Hepatocyte (in vitro differentiated cells): ENCODE measurements at regions not wholly inside any gene's neighbourhood (a gene's known extent, or its start where the extent isn't known, plus 50 kb on each side); places are given as distances from the start of the nearest gene placed in this dataset.

ENCODE experiments used
- DNase-seq: peaks from one replicate; pipeline ENCODE4 v3.0.0-alpha.2; 2016; ENCODE audit warnings: low spot score
- H2AFZ ChIP-seq: fragments of 200-600 bp; sonication (generic); 2 replicates; pipeline ENCODE4 v1.6.0; 2016; ENCODE audit warnings: antibody characterized with exemption, mild to moderate bottlenecking
- H3K27ac ChIP-seq: fragments of 200-600 bp; sonication (generic); 2 replicates; pipeline ENCODE4 v1.5.1; 2016; ENCODE audit warnings: mild to moderate bottlenecking
- H3K27me3 ChIP-seq: fragments of 200-600 bp; sonication (generic); 2 replicates; pipeline ENCODE4 v1.6.1; 2016
- H3K36me3 ChIP-seq: fragments of 200-600 bp; sonication (generic); replicated peaks from 2 replicates; pipeline ENCODE4 v1.5.1; 2016; ENCODE audit warnings: low read depth; ENCODE audit not compliant: insufficient read depth
- H3K4me1 ChIP-seq: fragments of 200-600 bp; sonication (generic); 2 replicates; pipeline ENCODE4 v1.5.1; 2016; ENCODE audit warnings: mild to moderate bottlenecking, moderate library complexity; ENCODE audit not compliant: insufficient read depth
- H3K4me2 ChIP-seq: fragments of 200-600 bp; sonication (generic); 2 replicates; pipeline ENCODE4 v1.6.0; 2016
- H3K4me3 ChIP-seq: fragments of 200-600 bp; sonication (generic); 2 replicates; pipeline ENCODE4 v1.5.1; 2016; ENCODE audit warnings: mild to moderate bottlenecking
- H3K79me2 ChIP-seq: fragments of 200-600 bp; sonication (generic); 2 replicates; pipeline ENCODE4 v1.6.0; 2017; ENCODE audit warnings: mild to moderate bottlenecking
- H3K9me2 ChIP-seq: fragments of 200-600 bp; sonication (generic); replicated peaks from 2 replicates; pipeline ENCODE4 v1.6.0; 2017; ENCODE audit warnings: mild to moderate bottlenecking; ENCODE audit not compliant: insufficient read depth
- H3K9me3 ChIP-seq: fragments of 200-600 bp; sonication (generic); 2 replicates; pipeline ENCODE4 v1.5.1; 2016; ENCODE audit warnings: low read depth, mild to moderate bottlenecking
- H4K20me1 ChIP-seq: fragments of 200-600 bp; sonication (generic); 2 replicates; pipeline ENCODE4 v1.6.0; 2016; ENCODE audit warnings: mild to moderate bottlenecking; ENCODE audit not compliant: insufficient read depth, poor library complexity, severe bottlenecking
- CTCF ChIP-seq: fragments of 200-600 bp; sonication (generic); IDR thresholded peaks from 2 replicates; pipeline ENCODE4 v1.5.1; 2016; ENCODE audit warnings: antibody characterized with exemption, mild to moderate bottlenecking; ENCODE audit not compliant: poor library complexity
- EZH2 ChIP-seq: fragments of 200-600 bp; sonication (generic); IDR thresholded peaks from 2 replicates; pipeline ENCODE4 v1.6.1; 2016; ENCODE audit warnings: antibody characterized with exemption, mild to moderate bottlenecking, borderline replicate concordance
- EZH2phosphoT487 ChIP-seq: fragments of 200-600 bp; sonication (generic); IDR thresholded peaks from one replicate; pipeline ENCODE4 v1.6.1; 2018; ENCODE audit warnings: antibody characterized with exemption, mild to moderate bottlenecking, low read depth, moderate library complexity; ENCODE audit not compliant: unreplicated experiment, severe bottlenecking
- WGBS: methylation state at CpG from one replicate; pipeline ENCODE4 v1.1.6; 2016; ENCODE audit warnings: low lambda C conversion rate; ENCODE audit errors: missing lambda C conversion rate; 5-methylcytosine and 5-hydroxymethylcytosine counted together

GRCh38 chr7:18200855-18201254, 173.2 kb upstream of the PRPS1L1 start:
- no peaks in the 10 kb centered on the region for H3K9me3 ChIP-seq
- no peaks in the 10 kb centered on the region for H3K9me2 ChIP-seq
- no peaks in the 10 kb centered on the region for H3K79me2 ChIP-seq
- H3K4me1 ChIP-seq: no peaks in the 10 kb centered on the region
- TF ChIP-seq EZH2phosphoT487: no peak
- no peak for TF ChIP-seq EZH2
- no peak for TF ChIP-seq CTCF
- no peak overlapping the region for H2AFZ ChIP-seq
- WGBS: 93% methylated on average over 8 of the region's 8 CpGs
- H3K4me3 ChIP-seq: no peak overlapping the region
- H3K27ac ChIP-seq: no peak overlapping the region
- H3K36me3 ChIP-seq: no peaks in the 10 kb centered on the region
- DNase-seq: no peak
- H3K4me2 ChIP-seq: no peak overlapping the region
- H4K20me1 ChIP-seq: no peaks in the 10 kb centered on the region
- H3K27me3 ChIP-seq: no peaks in the 10 kb centered on the region

- Histone ChIP-seq H3K4me3 (no peak overlapping the region), H2AFZ (no peak overlapping the region), H3K4me1 (no peaks in the 10 kb centered on the region), H3K79me2 (no peaks in the 10 kb centered on the region), H4K20me1 (no peaks in the 10 kb centered on the region), H3K27me3 (no peaks in the 10 kb centered on the region), H3K9me2 (no peaks in the 10 kb centered on the region), H3K4me2 (no peak overlapping the region), H3K27ac (no peak overlapping the region), H3K36me3 (no peaks in the 10 kb centered on the region), H3K9me3 (no peaks in the 10 kb centered on the region)
- TF ChIP-seq CTCF: no peak
- TF ChIP-seq EZH2phosphoT487: no peak
- no peak for TF ChIP-seq EZH2
- no peak for DNase-seq
Observed at GRCh38 chr7:18201350-18201749, 173.7 kb upstream of the PRPS1L1 start.

- Histone ChIP-seq H3K4me1 (no peaks in the 10 kb centered on the region), H2AFZ (no peak overlapping the region), H3K36me3 (no peaks in the 10 kb centered on the region), H3K4me2 (no peak overlapping the region), H3K9me2 (no peaks in the 10 kb centered on the region), H3K4me3 (no peak overlapping the region), H3K79me2 (no peaks in the 10 kb centered on the region), H3K27me3 (no peaks in the 10 kb centered on the region), H4K20me1 (no peaks in the 10 kb centered on the region), H3K9me3 (no peaks in the 10 kb centered on the region), H3K27ac (no peak overlapping the region)
- 95% methylated on average over 3 of the region's 3 CpGs for WGBS
- no peak for TF ChIP-seq EZH2
- TF ChIP-seq EZH2phosphoT487: no peak
- no peak for TF ChIP-seq CTCF
- no peak for DNase-seq
Observed at GRCh38 chr7:18202315-18203045, 174.8 kb upstream of the PRPS1L1 start.

DNA sequence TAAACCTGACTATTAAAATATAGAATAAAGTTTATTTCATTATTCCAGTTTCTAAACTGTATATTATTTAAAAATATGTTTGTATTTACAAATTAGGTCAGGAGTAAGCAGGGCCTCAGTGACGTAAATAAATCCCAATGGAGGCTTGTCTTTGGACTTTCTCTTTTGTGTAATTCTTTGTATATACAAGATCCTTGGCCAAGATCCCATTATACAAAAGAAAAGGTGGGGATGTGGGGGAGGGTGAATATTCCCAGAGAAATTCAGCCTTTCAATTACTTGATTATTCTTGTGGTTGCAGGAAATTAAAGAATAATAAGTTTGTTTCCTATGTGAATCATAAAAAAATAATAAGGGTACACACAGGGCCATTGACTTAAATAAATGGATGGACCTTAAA, 178.7 kb upstream of the PRPS1L1 start:
- 63% methylated on average over 1 of the region's 1 CpG for WGBS
- H2AFZ ChIP-seq: no peak overlapping the region
- H3K27me3 ChIP-seq: no peaks in the 10 kb centered on the region

More for the DNA sequence above, 178.7 kb upstream of the PRPS1L1 start:
- H3K9me2 ChIP-seq: no peaks in the 10 kb centered on the region
- no peaks in the 10 kb centered on the region for H3K4me1 ChIP-seq
- no peaks in the 10 kb centered on the region for H3K79me2 ChIP-seq
- no peak overlapping the region for H3K4me2 ChIP-seq
- H4K20me1 ChIP-seq: no peaks in the 10 kb centered on the region
- H3K9me3 ChIP-seq: no peaks in the 10 kb centered on the region
- H3K27ac ChIP-seq: no peak overlapping the region
- no peak for DNase-seq
- H3K4me3 ChIP-seq: no peak overlapping the region
- H3K36me3 ChIP-seq: no peaks in the 10 kb centered on the region
- TF ChIP-seq EZH2 (no peak), CTCF (no peak), EZH2phosphoT487 (no peak)
